Jurkat, Clone E6-1 (cell line): ENCODE measurements at regions not wholly inside any gene's neighbourhood (a gene's known extent, or its start where the extent isn't known, plus 50 kb on each side); places are given as distances from the start of the nearest gene placed in this dataset.

Experiments
- DNase-seq: peaks from one replicate; pipeline ENCODE4 v3.0.0-alpha.2; 2011; ENCODE audit warnings: low read depth, low spot score
- H3K4me3 ChIP-seq: 2 replicates; pipeline ENCODE4 v1.5.1; 2011; ENCODE audit warnings: mild to moderate bottlenecking, low read length, control low read depth, moderate library complexity

GRCh38 chr1:37153116-37154100 lies 119.1 kb upstream of the GRIK3 start:
- no peak overlapping the region for H3K4me3 ChIP-seq
- DNase-seq = no peak

GRCh38 chr1:37156646-37157045 lies 122.3 kb upstream of the GRIK3 start:
- DNase-seq = no peak
- H3K4me3 ChIP-seq = no peak overlapping the region

GRCh38 chr1:37157634-37158033 lies 123.3 kb upstream of the GRIK3 start:
- no peak overlapping the region for H3K4me3 ChIP-seq
- no peak for DNase-seq

GRCh38 chr1:37158113-37158749 lies 123.9 kb upstream of the GRIK3 start:
- DNase-seq = no peak
- no peak overlapping the region for H3K4me3 ChIP-seq

- no peak for DNase-seq
- H3K4me3 ChIP-seq = no peak overlapping the region
Observed at GRCh38 chr1:37159102-37159501, 124.8 kb upstream of the GRIK3 start.

GRCh38 chr1:37161171-37161570 lies 126.9 kb upstream of the GRIK3 start:
- DNase-seq = no peak
- no peak overlapping the region for H3K4me3 ChIP-seq

GRCh38 chr1:37162059-37162458 lies 127.7 kb upstream of the GRIK3 start:
- no peak for DNase-seq

GRCh38 chr1:37166005-37166404 lies 131.7 kb upstream of the GRIK3 start:
- no peak for DNase-seq
- H3K4me3 ChIP-seq = no peak overlapping the region

More at GRCh38 chr1:37162059-37162458, 127.7 kb upstream of the GRIK3 start:
- no peak overlapping the region for H3K4me3 ChIP-seq

GRCh38 chr1:37167479-37167878 lies 133.2 kb upstream of the GRIK3 start:
- no peak overlapping the region for H3K4me3 ChIP-seq
- peak; percentile 15 for DNase-seq

- no peak overlapping the region for H3K4me3 ChIP-seq
- no peak for DNase-seq
Observed at GRCh38 chr1:37169241-37169640, 134.9 kb upstream of the GRIK3 start.

GRCh38 chr1:37169743-37170275 lies 135.5 kb upstream of the GRIK3 start:
- DNase-seq = no peak
- no peak overlapping the region for H3K4me3 ChIP-seq

GRCh38 chr1:37171691-37172090 lies 137.4 kb upstream of the GRIK3 start:
- no peak overlapping the region for H3K4me3 ChIP-seq
- DNase-seq = no peak

GRCh38 chr1:37174341-37174740 lies 140.0 kb upstream of the GRIK3 start:
- DNase-seq = no peak
- no peak overlapping the region for H3K4me3 ChIP-seq

- no peak overlapping the region for H3K4me3 ChIP-seq
- no peak for DNase-seq
Observed at GRCh38 chr1:37174876-37175275, 140.6 kb upstream of the GRIK3 start.

- H3K4me3 ChIP-seq = no peak overlapping the region
- no peak for DNase-seq
Observed at GRCh38 chr1:37175666-37176215, 141.4 kb upstream of the GRIK3 start.

- H3K4me3 ChIP-seq = no peak overlapping the region
- DNase-seq = no peak
Observed at GRCh38 chr1:37176269-37176668, 142.0 kb upstream of the GRIK3 start.

- DNase-seq = peak; percentile 34
- no peak overlapping the region for H3K4me3 ChIP-seq
Observed at GRCh38 chr1:37177230-37177864, 143.0 kb upstream of the GRIK3 start.

- H3K4me3 ChIP-seq = no peak overlapping the region
- no peak for DNase-seq
Observed at GRCh38 chr1:37181425-37181824, 147.1 kb upstream of the GRIK3 start.

GRCh38 chr1:37184789-37185188 lies 150.5 kb upstream of the GRIK3 start:
- no peak overlapping the region for H3K4me3 ChIP-seq
- no peak for DNase-seq
